Activated CD4-positive, alpha-beta T cell treated with anti-CD3 and anti-CD28 coated beads, Interleukin-2, amount 10 ng/mL, durations not matched to agents 24 days and 14 days (primary cell): ENCODE measurements at regions not wholly inside any gene's neighbourhood (a gene's known extent, or its start where the extent isn't known, plus 50 kb on each side); places are given as distances from the start of the nearest gene placed in this dataset.

Experiments used
- DNase-seq: peaks from one replicate; pipeline ENCODE4 v3.0.0; 2022
- H3K27ac Mint-ChIP-seq: one replicate; pipeline ENCODE4 v1.8.0; 2022; ENCODE audit warnings: mild to moderate bottlenecking, mixed read lengths
- H3K27me3 Mint-ChIP-seq: one replicate; pipeline ENCODE4 v1.8.0; 2022; ENCODE audit warnings: mixed read lengths
- H3K36me3 Mint-ChIP-seq: one replicate; pipeline ENCODE4 v1.8.0; 2022; ENCODE audit warnings: low read depth, mild to moderate bottlenecking, mixed read lengths
- H3K4me1 Mint-ChIP-seq: one replicate; pipeline ENCODE4 v1.8.0; 2021; ENCODE audit warnings: mixed read lengths
- H3K4me3 Mint-ChIP-seq: one replicate; pipeline ENCODE4 v1.8.0; 2022; ENCODE audit warnings: mild to moderate bottlenecking, moderate library complexity, mixed read lengths
- H3K9me3 Mint-ChIP-seq: one replicate; pipeline ENCODE4 v1.8.0; 2021; ENCODE audit warnings: mixed read lengths
- intact Hi-C: fragments of 100-400 bp; cut with micrococcal nuclease; formaldehyde crosslinking; loops from one replicate; pipeline ENCODE4 v1.15.1; 2023

DNA sequence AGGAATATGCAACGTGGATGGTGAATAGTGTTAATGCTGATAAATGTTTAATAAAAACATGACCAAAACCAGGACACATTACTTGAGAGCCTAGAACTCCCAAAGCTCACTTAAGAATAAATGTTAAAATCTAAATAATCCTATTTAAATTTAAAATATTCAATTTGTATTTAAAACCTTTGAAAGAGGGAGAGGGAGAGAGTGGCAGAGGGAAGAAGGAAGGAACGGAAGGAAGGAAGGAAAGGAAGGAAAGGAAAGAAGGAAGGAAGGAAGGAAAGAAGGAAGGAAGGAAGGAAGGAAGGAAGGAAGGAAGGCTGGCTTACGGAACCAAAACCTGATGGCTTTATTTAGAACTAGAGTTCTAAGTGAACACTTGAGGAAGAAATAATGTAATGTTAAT lies 324.1 kb upstream of the SYT4 start:
- Mint-ChIP-seq H3K9me3 (peaks cover 16% of the 10 kb centered on the region), H3K4me1 (no peaks in the 10 kb centered on the region), H3K36me3 (no peaks in the 10 kb centered on the region), H3K27ac (no peak overlapping the region), H3K4me3 (no peak overlapping the region), H3K27me3 (no peaks in the 10 kb centered on the region)
- intact Hi-C loops: no loop called here
- no peak for DNase-seq

GRCh38 chr18:43605224-43605623 lies 327.9 kb upstream of the SYT4 start:
- Mint-ChIP-seq H3K27ac (no peak overlapping the region), H3K4me3 (no peak overlapping the region), H3K4me1 (no peaks in the 10 kb centered on the region), H3K36me3 (no peaks in the 10 kb centered on the region), H3K27me3 (no peaks in the 10 kb centered on the region), H3K9me3 (peaks cover 20% of the 10 kb centered on the region)
- intact Hi-C loops: no loop called here
- DNase-seq: no peak

- H3K36me3 Mint-ChIP-seq: no peaks in the 10 kb centered on the region
- no peaks in the 10 kb centered on the region for H3K4me1 Mint-ChIP-seq
- peaks cover 20% of the 10 kb centered on the region for H3K9me3 Mint-ChIP-seq
- no peak overlapping the region for H3K4me3 Mint-ChIP-seq
- no peak for DNase-seq
- H3K27ac Mint-ChIP-seq: no peak overlapping the region
- H3K27me3 Mint-ChIP-seq: no peaks in the 10 kb centered on the region
- intact Hi-C loops: no loop called here
Measured at GRCh38 chr18:43606795-43607194, 329.5 kb upstream of the SYT4 start.

DNA sequence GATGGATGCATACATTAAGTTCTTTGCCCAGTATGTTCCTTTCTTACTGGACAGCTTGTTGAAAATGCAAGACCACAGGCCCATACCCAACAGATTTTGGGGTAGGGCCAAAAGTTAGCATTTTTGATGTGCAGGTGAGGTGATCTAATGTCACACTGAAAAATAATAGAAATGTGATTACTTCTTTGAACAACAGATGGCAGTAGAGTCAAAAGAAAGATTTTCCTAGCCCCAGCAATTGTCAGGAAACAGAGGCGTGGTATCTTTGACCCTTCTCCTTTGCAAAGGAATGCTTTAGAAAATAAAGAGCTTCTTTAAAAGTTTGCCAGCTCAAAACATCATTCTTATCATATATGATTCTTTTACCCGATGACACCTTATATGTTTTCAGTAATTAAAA lies 343.6 kb upstream of the SYT4 start:
- Mint-ChIP-seq H3K27me3 (no peaks in the 10 kb centered on the region), H3K27ac (no peak overlapping the region), H3K9me3 (no peaks in the 10 kb centered on the region), H3K4me3 (no peak overlapping the region), H3K36me3 (no peaks in the 10 kb centered on the region), H3K4me1 (no peaks in the 10 kb centered on the region)
- DNase-seq: no peak
- intact Hi-C loops: loop anchor here (1.0 to 2.0 kb wide), 2 partner anchors 1592 to 1763 kb away; no protein-coding TSS in a partner anchor

GRCh38 chr18:43622024-43622423 lies 344.7 kb upstream of the SYT4 start:
- intact Hi-C loops: no loop called here
- no peak overlapping the region for H3K4me3 Mint-ChIP-seq
- no peak for DNase-seq

DNA sequence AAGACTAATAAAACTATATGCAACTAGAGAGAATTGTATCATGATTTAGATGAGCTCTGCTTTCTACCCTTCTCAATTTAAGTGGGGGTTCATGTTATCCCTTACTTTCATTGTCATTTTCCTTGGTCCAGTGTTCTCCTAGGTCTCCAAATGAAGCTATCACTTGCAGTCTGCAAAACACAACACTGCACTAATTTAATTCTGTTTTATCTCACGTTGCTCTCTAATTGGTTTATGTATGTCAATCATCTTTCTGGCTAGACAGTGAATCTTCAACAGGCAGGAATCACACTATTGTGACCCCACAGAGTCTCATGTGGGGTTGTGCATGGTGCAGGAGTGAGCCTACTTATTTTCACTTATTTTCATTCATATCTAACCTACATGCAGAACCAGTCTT lies 348.3 kb upstream of the SYT4 start:
- H3K9me3 Mint-ChIP-seq: no peaks in the 10 kb centered on the region
- intact Hi-C loops: no loop called here
- H3K27ac Mint-ChIP-seq: no peak overlapping the region
- no peaks in the 10 kb centered on the region for H3K27me3 Mint-ChIP-seq
- no peak overlapping the region for H3K4me3 Mint-ChIP-seq
- no peaks in the 10 kb centered on the region for H3K36me3 Mint-ChIP-seq
- DNase-seq: no peak
- H3K4me1 Mint-ChIP-seq: no peaks in the 10 kb centered on the region

More at GRCh38 chr18:43622024-43622423, 344.7 kb upstream of the SYT4 start:
- no peaks in the 10 kb centered on the region for H3K9me3 Mint-ChIP-seq
- H3K36me3 Mint-ChIP-seq: no peaks in the 10 kb centered on the region
- no peaks in the 10 kb centered on the region for H3K4me1 Mint-ChIP-seq
- H3K27me3 Mint-ChIP-seq: no peaks in the 10 kb centered on the region
- H3K27ac Mint-ChIP-seq: no peak overlapping the region

GRCh38 chr18:43627848-43628530 lies 350.7 kb upstream of the SYT4 start:
- Mint-ChIP-seq H3K27me3 (no peaks in the 10 kb centered on the region), H3K36me3 (no peaks in the 10 kb centered on the region), H3K4me3 (no peak overlapping the region), H3K9me3 (no peaks in the 10 kb centered on the region), H3K4me1 (no peaks in the 10 kb centered on the region), H3K27ac (no peak overlapping the region)
- DNase-seq: no peak
- intact Hi-C loops: no loop called here

DNA sequence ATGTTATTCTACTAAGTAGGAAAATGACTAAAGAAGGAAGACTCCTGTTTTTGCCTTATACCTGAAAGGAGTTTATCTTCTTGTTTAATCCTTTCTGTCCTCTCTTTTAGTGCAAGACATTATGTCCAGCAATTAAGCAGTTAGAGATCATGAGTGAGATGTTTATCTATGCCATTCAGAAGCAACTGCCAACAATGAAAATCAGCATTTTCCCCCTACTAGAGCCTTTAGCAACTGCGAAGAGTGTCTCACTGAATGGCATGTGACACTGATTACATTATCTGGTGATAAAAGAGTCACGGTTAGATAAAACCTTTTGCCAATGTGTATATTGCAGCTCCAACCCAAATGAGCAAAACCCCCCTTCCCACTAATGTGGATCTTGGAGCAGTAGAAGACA lies 357.7 kb upstream of the SYT4 start:
- no peak overlapping the region for H3K27ac Mint-ChIP-seq
- DNase-seq: peak; percentile 14
- no peaks in the 10 kb centered on the region for H3K9me3 Mint-ChIP-seq
- no peak overlapping the region for H3K4me3 Mint-ChIP-seq
- H3K4me1 Mint-ChIP-seq: no peaks in the 10 kb centered on the region
- H3K36me3 Mint-ChIP-seq: no peaks in the 10 kb centered on the region
- no peaks in the 10 kb centered on the region for H3K27me3 Mint-ChIP-seq
- intact Hi-C loops: no loop called here

GRCh38 chr18:43635397-43635796 lies 358.1 kb upstream of the SYT4 start:
- no peaks in the 10 kb centered on the region for H3K36me3 Mint-ChIP-seq
- intact Hi-C loops: no loop called here
- no peak overlapping the region for H3K27ac Mint-ChIP-seq
- H3K27me3 Mint-ChIP-seq: no peaks in the 10 kb centered on the region
- no peak overlapping the region for H3K4me3 Mint-ChIP-seq
- H3K4me1 Mint-ChIP-seq: no peaks in the 10 kb centered on the region
- DNase-seq: no peak
- no peaks in the 10 kb centered on the region for H3K9me3 Mint-ChIP-seq

GRCh38 chr18:43642727-43643330 lies 365.5 kb upstream of the SYT4 start:
- Mint-ChIP-seq H3K36me3 (no peaks in the 10 kb centered on the region), H3K27ac (no peak overlapping the region), H3K4me3 (no peak overlapping the region), H3K4me1 (no peaks in the 10 kb centered on the region), H3K27me3 (no peaks in the 10 kb centered on the region), H3K9me3 (no peaks in the 10 kb centered on the region)
- intact Hi-C loops: no loop called here
- no peak for DNase-seq

DNA sequence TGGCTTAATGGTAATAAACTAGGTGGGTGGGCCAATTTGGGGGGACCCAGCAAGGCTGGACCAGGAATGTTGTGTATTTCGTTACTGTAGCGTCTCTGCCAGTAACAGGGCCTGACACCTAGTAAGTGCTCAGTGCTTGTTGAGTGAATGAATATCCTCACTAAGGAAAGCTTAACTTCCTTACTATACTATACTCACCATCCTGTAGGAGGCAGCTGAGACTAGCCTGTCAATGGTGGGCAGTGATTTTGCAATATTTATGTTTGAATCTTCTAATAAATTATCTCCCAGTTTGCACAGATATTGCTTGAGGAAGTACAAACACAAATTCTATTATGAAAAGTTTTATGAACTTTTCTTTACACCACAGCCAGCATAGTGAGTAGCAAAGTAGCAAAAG lies 370.7 kb upstream of the SYT4 start:
- no peak for DNase-seq
- Mint-ChIP-seq H3K4me1 (no peaks in the 10 kb centered on the region), H3K36me3 (no peaks in the 10 kb centered on the region), H3K27ac (no peak overlapping the region), H3K4me3 (no peak overlapping the region), H3K27me3 (no peaks in the 10 kb centered on the region), H3K9me3 (no peaks in the 10 kb centered on the region)
- intact Hi-C loops: no loop called here

GRCh38 chr18:43649649-43650357 lies 372.5 kb upstream of the SYT4 start:
- no peak for DNase-seq
- Mint-ChIP-seq H3K27me3 (no peaks in the 10 kb centered on the region), H3K4me3 (no peak overlapping the region), H3K36me3 (no peaks in the 10 kb centered on the region), H3K9me3 (peaks cover 3% of the 10 kb centered on the region), H3K27ac (no peak overlapping the region), H3K4me1 (no peaks in the 10 kb centered on the region)
- intact Hi-C loops: no loop called here

- H3K4me1 Mint-ChIP-seq: no peaks in the 10 kb centered on the region
- peaks cover 3% of the 10 kb centered on the region for H3K9me3 Mint-ChIP-seq
- H3K36me3 Mint-ChIP-seq: no peaks in the 10 kb centered on the region
- no peaks in the 10 kb centered on the region for H3K27me3 Mint-ChIP-seq
- H3K27ac Mint-ChIP-seq: no peak overlapping the region
- no peak overlapping the region for H3K4me3 Mint-ChIP-seq
- DNase-seq: no peak
- intact Hi-C loops: no loop called here
Measured at GRCh38 chr18:43650426-43650825, 373.1 kb upstream of the SYT4 start.

DNA sequence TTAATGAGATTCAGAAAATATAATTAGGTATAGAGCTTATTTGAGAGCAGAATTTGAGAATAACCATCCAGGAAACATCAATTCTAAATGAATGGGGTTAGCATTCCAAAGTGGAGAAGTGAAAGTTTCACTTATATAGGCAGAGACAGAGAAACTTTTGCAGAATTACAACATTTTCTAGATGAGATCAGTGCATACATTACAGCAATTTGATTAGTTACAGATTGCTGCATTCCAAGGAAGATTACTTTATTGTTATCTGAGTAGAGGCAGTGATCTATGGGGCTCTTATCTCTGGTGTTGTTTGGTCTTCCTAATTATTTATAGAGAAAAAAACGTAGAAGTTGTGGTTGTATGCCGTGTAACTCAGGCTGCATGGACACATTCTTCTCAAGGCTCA lies 373.8 kb upstream of the SYT4 start:
- H3K27me3 Mint-ChIP-seq: no peaks in the 10 kb centered on the region
- H3K36me3 Mint-ChIP-seq: no peaks in the 10 kb centered on the region
- no peak overlapping the region for H3K27ac Mint-ChIP-seq

More for the DNA sequence above, 373.8 kb upstream of the SYT4 start:
- Mint-ChIP-seq H3K4me1 (no peaks in the 10 kb centered on the region), H3K9me3 (peaks cover 3% of the 10 kb centered on the region), H3K4me3 (no peak overlapping the region)
- intact Hi-C loops: no loop called here
- DNase-seq: no peak
